NCI-H2029 (cell line): ENCODE measurements at regions not wholly inside any gene's neighbourhood (a gene's known extent, or its start where the extent isn't known, plus 50 kb on each side); places are given as distances from the start of the nearest gene placed in this dataset.
"Not testable (repeated sequence)": the region's sequence is repeated elsewhere in the genome, so short reads cannot be mapped to it uniquely, and the experiment has no call there.

Experiments used
- DNase-seq: peaks from one replicate; lab custom pipeline; 2025; lab: John Stamatoyannopoulos, UW

DNA sequence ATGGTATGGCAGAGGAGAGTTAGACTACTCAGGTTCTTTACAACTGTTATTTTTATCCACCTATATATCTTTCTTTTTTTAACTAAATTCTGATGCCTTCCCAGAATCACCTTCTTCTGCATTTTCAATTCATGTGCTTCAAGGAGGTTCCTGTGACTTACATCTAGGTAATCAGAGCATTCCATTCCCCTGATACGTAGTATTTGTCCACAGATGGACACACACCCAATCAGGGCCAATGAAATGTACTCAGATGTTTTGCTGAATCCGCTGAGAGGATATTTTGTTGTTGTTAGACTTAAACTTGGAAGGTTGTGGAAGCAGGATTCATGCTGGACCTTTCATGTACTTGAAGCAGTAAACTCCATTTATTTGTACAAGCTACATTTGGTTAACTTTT, 159.4 kb upstream of the FER start:
- DNase-seq = no peak

DNA sequence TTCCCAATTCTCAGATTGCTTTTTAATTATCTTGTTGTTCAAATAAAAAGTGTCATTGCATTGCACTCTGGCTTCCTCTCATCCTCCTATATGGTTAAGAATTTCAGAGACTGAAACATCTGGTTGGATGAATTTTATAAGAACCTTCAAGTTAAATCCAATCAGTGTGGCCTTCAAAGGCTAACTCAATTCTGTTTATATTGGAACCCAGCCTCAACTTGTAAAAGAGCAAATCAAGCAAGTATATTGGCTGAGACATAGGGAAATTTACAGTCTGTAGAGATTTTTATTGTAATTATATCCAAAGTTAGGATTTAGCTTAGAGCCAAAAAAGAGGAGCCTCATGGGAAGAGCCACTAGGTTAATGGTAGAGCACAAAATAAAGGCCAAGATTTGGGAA, 159.9 kb upstream of the FER start:
- DNase-seq = no peak

DNA sequence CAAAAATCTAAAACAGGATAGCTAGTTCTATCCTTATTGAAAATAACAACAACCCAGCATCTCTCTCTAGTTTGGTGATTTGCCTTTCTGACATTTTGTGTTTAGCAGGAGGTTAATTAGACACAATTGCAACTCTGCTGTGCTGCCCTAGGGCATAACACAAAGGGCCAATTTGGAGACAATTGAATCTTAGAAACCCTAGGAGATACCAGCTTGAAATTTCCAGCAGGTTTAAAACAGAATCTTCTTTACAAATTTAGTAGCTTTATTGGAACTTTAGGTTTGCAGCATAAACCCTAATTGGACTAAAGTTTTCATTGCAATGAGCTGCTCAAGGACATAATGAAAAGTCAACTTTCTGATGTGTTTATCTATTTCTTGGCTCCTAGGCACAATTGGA, 166.7 kb upstream of the FER start:
- no peak for DNase-seq

DNA sequence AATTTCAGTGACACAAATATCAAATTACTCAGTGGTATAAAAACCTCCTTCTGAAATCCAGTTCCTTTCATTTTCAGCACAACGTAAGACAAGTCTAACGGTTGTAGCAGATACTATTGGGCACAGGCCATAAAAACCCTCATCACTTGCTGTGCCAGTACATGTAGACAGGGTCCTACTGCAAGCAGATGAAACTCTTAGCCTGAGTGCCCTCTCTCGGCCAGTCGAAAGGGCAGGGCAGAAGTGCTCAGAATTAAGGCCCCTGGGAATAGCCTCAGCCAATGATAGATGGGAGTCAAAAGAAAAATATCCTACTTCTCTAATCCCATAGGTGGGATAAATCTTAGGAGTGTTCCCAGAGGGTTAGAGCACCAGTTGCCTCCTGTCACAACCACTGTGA, 168.5 kb upstream of the FER start:
- no peak for DNase-seq

DNA sequence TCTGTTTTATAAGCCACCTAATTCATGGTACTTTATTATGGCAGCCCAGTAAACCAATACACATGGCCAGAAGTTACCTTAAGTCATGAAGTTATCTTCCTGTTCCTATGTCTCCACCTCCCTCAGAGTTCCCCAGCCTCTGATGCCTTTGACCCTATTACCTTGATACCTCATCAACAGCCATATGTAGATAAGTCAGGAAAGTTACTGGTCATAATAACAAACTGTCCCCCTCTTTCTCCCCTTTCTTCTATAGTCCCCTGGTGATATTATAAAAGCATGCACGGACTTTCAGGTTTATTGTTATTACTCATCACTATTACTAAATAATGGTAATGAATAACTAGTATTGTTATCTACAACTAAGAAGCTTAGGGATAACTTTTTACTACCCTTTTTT, 168.9 kb upstream of the FER start:
- no peak for DNase-seq

- DNase-seq = no peak
These were observed 180.3 kb upstream of the FER start for GRCh38 chr5:108567429-108567828.

DNA sequence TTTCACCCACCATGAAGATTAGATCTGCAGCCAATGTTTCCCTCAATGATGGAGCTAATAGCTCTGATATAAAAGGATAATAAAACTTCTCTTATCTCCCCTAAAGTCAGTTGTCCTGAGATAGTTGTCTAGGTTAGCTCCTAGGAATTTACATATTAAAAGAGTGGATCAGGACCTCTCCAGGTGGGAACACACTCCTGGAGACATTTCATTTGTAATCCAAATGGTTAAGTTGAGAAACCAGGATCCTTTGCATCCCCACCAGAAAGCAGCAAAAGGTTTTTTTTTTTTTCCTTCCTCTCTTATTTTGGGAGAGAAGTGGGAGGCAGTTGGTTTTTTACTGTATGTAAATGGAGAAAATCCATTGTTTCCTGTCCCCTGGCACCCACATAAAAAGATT, 182.5 kb upstream of the FBXL17 start:
- DNase-seq = no peak

DNA sequence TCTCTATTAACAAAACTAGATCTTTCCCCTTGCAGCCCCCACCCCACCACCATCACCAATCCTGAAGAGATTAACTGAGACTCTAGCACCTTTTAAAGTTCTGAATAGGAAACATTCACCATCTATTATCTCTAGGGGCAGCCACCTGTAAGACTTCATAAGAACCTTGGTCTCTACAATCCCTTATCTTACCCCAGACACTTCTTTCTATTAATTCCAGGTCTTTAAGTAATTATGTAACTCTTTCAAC, 180.2 kb upstream of the FBXL17 start:
- no peak for DNase-seq

- DNase-seq = no peak
These were observed 179.7 kb upstream of the FBXL17 start for GRCh38 chr5:108561416-108562204.

DNA sequence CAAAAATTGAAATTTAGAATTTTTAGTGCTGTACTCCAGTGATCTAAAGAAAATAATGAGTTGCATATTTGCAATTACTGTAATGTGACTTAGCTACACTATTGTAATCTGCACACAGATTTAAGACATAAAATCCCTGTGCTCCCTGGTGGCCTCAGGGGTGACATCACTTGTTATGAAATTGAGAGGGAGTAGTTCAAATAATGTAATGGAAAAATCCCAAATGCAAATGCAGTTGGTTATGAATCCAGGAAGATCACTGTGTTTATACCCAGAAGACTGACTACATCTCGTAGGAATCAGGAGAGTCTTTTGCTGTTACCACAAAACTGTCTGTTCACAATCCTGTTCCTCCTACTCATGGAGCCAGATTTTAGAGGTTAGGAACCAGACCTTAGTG, 178.7 kb upstream of the FBXL17 start:
- DNase-seq = no peak

DNA sequence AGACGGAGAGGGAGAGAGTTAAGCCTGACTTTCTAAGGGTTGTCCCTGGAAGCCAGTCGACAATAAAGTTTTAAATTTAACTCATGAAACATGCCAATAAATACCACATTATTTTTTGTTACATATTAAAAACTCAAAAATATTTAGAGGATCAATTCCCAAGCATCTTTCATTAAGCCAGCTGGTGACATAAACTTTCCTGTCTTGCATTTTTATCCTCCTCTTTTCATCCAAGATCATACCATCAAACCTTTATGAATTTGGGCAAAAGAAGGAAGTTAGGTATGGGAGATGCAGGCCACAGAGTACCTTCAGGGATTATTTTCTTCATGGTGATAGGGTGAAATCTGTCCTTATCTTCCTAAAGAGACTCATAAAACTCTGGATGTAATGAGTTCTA, 178.3 kb upstream of the FBXL17 start:
- DNase-seq = no peak

DNA sequence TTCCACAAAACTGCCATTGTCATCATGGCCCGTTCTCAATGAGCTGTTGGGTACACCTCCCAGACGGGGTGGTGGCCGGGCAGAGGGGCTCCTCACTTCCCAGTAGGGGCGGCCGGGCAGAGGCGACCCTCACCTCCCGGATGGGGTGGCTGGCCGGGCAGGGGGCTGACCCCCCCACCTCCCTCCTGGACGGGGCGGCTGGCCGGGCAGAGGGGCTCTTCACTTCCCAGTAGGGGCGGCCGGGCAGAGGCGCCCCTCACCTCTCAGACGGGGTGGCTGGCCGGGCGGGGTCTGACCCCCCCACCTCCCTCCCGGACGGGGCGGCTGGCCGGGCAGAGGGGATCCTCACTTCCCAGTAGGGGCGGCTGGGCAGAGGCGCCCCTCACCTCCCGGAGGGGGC, 176.9 kb upstream of the FBXL17 start:
- DNase-seq = not testable (repeated sequence)

DNA sequence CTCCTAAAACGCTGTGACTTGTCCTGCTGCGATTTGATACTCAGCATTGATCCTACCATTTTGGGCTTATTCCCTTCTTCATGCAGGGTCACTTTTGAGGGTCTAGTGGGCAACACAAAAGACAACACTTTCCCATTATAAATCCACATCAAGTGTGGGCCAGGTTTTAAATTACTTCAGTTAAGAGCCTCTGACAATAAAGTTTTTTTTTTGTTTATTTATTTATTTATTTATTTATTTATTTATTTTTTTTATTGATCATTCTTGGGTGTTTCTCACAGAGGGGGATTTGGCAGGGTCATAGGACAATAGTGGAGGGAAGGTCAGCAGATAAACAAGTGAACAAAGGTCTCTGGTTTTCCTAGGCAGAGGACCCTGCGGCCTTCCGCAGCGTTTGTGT, 176.2 kb upstream of the FBXL17 start:
- DNase-seq = not testable (repeated sequence)

GRCh38 chr5:108557686-108558085, 175.8 kb upstream of the FBXL17 start:
- DNase-seq = no peak

- no peak for DNase-seq
These were observed 174.7 kb upstream of the FBXL17 start for GRCh38 chr5:108556441-108557145.

- DNase-seq = no peak
These were observed 167.0 kb upstream of the FBXL17 start for GRCh38 chr5:108548684-108549596.

GRCh38 chr5:108546939-108547338, 165.0 kb upstream of the FBXL17 start:
- no peak for DNase-seq

DNA sequence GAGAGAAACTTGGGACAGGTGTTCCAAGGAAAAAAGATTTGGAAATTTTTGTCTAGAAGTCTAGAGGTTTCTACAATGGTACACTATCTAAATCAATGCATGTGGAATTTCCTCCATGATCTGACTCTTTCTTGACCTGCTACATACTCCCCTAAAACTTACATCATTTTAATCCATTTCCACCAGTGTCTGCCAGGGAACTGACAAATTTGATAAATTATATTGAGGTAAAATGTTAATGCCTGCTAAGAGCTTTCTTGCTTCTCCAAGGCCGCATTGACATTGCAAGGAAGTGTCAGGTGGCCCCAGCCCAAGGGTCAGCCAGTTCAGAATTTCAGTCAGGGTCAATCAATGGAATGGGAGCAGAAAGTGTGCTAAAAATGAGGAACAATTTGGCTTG, 163.4 kb upstream of the FBXL17 start:
- DNase-seq = no peak

DNA sequence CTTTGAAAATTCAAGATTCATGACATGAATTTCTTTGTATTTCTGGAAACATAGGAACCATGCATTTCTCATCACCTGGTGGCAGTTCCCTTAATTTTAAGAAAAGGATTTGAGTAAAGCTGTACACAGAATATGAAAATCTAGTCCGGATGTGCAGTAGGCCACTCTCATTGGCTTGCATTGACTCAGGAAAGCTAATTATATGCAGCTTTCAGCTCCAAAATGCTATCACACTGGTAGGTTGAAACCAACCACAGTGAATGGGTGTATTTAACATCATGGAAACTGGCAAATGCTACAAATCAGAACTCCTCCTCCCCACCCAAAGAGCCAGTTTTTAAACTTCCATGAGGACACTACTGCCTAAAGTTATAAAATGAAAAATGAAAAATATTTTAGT, 161.6 kb upstream of the FBXL17 start:
- DNase-seq = no peak

- no peak for DNase-seq
These were observed 159.9 kb upstream of the FBXL17 start for GRCh38 chr5:108541836-108542235.

GRCh38 chr5:108536321-108536720, 154.4 kb upstream of the FBXL17 start:
- DNase-seq = no peak

- not testable (repeated sequence) for DNase-seq
These were observed 150.2 kb upstream of the FBXL17 start for GRCh38 chr5:108532129-108532445.
